GM21723 (cell line): ENCODE measurements at regions not wholly inside any gene's neighbourhood (a gene's known extent, or its start where the extent isn't known, plus 50 kb on each side); places are given as distances from the start of the nearest gene placed in this dataset.
"Not testable (repeated sequence)": the region's sequence is repeated elsewhere in the genome, so short reads cannot be mapped to it uniquely, and the experiment has no call there.

Experiments used
- ATAC-seq: cut with Tn5 transposase; IDR thresholded peaks from one replicate; pipeline ENCODE4 v1.9.1; 2021; ENCODE audit warnings: mild to moderate bottlenecking, moderate library complexity; ENCODE audit not compliant: unreplicated experiment

DNA sequence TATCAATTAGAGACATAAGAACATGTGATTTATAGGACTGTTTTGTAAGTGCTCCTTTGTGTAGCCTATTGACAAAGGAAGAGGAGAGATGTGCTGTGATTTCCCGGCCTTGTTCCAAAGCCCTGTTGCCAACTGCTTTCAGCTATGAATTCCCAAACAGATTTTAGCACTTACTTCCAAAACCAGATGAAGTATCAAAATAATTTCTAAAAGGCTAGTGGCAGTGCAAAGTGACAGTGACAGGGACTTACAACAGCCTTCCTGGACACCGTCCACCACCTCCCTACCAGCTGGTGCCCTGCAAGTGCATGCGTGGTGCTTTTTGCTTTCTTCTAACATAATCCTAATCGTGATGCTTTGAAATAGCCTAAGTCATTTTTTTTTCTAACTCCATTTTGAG is 254.1 kb upstream of the ACTBL2 start:
- ATAC-seq: no peak

DNA sequence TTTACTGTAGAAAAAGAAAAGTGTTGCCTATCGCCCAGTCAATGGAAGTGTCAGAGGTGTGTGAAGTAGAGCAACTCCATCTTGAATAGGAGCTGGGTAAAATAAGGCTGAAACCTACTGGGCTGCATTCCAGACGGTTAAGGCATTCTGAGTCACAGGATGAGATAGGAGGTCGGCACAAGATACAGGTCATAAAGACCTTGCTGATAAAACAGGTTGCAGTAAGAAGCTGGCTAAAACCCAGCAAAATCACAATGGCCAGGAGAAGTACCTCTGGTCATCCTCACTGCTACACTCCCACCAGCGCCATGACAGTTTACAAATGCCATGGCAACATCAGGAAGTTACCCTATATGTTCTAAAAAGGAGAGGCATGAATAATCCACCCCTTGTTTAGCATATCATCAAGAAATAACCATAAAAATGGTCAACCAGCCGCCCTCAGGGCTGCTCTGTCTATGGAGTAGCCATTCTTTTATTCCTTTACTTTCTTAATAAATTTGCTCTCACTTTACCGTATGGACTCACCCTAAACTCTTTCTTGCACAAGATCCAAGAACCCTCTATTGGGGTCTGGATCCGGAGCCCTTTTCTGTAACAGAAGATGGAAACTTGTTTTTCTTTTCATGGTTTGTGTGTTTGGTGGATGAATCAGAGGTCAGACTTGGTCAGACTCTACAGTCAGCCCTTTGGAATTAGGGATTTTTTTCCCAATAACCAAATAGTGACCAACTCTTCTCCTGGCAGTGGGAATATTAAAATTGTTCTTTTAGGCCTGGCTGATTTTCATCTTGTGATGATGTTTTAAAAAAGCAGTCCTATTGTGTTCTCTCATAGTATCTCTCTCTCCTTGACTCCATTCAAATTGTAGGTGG is 252.9 kb upstream of the ACTBL2 start:
- ATAC-seq: not testable (repeated sequence)

DNA sequence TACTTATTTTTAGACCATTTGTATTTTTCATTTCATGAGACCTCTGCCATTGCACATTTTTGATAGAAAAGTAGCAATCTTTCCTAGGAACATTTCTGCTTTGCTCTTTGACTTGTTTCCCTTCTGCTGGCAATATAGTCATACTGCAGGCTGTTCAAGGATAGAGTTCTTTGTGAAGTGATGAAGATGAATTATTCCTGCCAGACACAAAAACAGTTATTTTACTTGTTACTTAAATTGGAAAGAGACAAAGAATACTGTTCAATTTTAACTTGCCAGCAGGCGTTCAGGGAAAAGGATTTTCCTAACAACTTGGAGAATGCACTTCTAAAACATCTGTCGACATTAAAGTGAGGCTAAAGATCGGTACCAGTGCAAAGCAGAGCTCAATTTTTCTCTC is 251.7 kb upstream of the ACTBL2 start:
- no peak for ATAC-seq

DNA sequence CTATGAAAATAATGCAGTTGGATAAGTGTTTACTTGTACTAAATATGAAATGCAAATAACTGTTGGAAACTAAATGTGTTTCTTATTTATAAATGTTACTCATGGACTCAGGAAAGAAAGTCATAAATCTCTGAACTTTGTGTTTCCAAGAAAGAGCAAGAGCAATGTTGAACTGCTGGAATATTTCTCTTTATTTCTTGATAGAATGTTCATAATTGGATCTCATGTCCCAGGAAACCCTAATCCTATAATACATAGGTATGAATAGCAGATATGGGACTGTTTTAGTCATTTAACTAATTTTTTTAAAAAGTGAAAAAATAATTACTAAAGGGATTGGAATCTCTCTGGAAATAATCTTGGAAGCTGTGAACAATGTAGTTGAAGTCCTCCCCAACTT is 245.0 kb upstream of the ACTBL2 start:
- no peak for ATAC-seq

DNA sequence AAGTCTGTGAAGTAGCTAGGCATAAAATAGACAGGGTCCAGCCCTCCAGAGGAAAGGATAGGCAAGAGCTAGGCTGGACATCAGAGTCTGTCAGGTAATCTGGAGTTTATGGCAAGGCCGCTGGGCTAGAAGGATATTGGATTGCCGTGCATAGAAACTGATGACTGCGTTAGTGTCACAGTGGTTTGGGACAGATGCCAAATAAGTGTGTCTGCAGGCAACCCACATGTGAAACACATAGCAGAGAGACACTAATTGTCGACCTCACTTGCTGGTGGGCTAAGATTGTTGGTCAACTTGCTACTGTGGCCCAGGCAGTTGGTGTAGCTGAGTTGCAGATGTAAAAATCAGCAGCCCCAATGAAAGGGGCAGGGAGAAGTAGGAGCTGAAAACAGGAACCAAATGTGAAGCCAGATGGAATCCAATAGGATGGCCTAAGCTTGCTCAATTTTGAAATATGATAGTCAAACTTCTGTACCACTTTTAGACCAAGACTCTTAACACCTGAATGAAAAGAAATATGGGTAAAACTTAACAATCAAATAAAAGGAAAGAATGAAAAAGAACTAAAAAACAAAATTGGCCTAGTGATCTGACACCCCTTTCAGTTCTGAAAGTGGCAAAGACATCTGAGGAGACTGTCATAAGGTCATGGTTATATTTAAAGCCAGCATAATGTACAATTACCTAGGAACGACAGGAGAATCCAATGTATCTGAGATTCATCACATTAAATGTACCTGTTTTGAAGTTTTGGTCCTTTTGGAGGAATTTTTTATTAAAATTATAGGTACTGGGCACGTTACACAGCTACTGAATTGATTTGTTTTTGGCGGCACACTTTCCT is 243.3 kb upstream of the ACTBL2 start:
- ATAC-seq: no peak

DNA sequence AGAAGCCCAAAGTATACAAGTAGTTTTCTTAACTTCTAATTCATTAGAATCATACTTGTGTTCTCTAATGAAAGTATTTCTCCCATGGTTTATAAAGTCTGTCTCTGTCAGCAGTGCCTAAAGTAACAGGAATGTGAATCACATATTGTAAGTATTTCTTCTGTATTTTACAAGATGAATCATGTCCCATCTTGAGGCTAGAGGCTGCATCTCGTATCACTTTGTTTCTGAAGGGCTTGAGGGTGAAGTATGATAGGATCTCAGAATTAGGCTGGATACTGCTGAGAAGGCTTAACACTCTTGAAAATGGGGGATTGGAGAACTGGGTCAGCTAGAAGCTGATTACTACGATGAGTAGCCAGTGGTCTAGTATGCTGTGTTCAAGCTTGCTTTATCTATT is 242.2 kb upstream of the ACTBL2 start:
- no peak for ATAC-seq

DNA sequence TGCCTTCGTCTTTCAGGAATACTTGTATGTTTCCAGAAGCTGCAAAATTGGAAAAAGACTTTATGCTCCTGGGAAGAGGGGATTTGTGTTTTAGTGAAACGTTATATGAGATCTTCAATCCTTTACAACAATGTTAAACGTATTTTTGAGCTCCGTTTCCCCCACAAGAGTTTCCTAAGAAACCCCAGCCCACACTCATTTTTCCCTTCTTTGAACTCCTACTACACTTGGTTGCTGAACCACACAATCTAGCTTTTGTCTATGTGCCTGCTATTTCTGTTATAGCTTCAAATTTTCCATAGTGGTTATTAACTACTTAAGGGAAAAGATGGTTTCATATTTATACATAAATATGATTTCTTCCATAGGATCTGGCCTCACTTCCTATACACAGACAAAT is 238.6 kb upstream of the ACTBL2 start:
- no peak for ATAC-seq

DNA sequence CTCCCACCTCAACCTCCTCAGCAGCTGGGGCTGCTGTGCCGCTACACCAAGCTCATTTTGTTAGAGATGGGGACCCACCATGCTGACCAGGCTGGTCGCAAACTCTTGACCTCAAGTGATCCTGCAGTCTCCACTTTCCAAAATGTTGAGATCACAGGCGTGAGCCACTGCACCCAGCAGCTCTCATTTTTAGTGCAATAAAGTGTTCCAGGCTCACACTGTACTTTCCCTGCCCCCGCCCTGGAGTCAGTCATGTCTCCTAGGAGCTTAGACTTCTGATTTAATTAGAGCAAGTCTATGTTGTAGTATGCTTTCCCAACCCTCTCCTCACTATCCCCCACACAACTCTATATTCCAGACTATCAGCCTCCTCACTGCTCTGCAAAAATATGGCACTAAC is 238.0 kb upstream of the ACTBL2 start:
- no peak for ATAC-seq

DNA sequence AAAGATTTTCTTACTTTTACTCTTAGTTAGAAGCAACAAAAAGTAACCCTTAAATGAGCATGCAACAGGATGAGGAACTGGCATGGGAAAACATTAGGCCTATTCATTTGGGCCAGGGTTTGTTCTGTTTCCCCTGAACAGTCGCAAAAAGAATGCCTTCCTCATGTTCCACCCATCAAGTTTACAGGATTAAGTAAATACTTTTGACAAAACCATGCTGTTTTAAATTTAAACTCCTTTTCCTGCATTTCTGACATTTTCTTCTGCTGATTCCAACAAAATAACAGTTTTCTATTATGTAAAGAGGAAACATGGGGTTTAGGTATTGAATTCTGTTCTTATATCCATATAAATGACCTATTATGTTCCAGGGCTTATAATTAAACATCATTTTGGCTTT is 236.6 kb upstream of the ACTBL2 start:
- ATAC-seq: no peak

DNA sequence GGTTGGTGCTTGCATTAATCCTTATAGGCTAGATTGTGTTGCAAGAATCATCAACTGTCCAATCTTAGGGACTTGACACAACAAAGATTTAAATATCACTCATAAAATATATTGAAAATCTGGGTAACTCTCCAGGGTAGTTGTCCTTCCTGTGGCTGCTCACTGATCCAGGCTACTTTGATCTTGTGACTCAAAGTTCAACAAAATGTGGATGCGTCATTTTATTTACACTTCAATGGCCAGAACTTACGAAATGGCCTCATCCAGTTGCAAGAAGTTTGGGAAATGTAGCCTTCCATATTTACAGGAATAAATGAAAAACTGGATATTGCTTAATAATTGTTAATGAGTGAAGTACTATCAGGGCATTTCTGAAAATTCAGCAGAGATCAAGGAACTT is 235.5 kb upstream of the ACTBL2 start:
- no peak for ATAC-seq

DNA sequence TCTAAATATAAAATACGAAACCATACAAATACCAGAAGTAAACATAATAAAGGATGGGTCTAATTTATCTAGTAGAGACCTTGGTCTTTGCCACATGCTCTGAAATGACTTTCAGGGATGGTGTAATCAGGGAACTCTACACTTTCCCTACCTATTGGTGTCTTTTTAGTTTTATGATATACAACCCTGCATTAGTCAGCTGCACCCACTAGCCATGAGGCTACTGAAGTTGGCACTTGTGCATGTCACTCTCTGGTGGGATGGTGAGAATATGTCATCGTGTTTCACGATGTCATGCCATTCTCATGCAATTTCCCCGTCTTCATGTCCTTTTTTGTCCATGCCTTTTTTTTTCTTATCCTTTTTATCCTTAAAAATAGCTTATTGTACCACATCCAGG is 234.9 kb upstream of the ACTBL2 start:
- ATAC-seq: no peak

DNA sequence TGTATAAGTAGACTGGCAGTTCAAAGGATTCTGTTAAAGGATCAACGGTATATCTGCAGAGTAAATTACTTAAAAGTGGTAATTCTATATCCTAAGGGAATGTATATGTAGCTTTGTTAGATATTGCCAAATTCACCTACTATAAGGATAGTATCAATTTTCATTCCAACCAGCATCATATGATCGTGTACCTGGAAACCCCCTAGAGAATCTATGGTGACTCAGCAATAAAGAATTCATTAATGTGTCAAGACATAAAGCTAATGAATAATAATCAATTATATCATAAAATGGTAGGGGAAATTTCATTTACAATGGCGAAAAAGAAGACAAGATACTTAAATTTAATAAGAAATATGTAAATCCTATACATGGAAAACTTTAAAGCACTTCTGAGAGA is 234.1 kb upstream of the ACTBL2 start:
- ATAC-seq: no peak

DNA sequence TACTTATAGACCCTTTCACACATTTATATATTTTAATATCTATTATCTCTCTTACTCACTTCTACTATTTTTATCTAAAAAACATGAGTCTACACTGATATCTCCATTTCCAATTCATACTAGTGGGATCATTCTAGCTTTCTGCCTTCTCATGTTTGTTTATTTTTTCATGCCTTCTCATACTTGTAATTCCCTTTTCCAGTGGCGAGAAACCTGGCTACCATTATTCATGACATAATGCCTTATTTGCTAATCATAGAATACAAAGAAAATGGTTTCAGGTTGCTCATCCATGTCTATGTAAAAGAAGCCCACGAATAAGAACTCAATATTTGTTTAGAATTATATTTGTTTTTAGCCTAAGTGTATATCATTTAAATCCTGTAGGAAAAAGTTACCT is 232.7 kb upstream of the ACTBL2 start:
- no peak for ATAC-seq

DNA sequence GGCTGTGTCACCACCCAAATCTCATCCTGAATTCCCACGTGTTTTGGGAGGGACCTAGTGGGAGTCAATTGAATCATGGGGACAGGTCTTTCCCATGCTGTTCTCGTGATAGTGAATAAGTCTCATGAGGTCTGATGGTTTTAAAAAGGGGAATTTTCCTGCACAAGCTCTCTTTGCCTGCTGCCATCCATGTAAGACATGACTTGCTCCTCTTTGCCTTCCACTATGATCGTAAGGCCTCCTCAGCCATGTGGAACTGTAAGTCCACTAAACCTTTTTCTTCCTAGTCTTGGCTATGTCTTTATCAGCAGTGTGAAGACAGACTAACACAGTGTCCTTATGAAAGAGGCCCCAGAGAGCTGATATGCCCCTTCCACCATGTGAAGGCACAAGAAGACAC is 230.9 kb upstream of the ACTBL2 start:
- not testable (repeated sequence) for ATAC-seq

DNA sequence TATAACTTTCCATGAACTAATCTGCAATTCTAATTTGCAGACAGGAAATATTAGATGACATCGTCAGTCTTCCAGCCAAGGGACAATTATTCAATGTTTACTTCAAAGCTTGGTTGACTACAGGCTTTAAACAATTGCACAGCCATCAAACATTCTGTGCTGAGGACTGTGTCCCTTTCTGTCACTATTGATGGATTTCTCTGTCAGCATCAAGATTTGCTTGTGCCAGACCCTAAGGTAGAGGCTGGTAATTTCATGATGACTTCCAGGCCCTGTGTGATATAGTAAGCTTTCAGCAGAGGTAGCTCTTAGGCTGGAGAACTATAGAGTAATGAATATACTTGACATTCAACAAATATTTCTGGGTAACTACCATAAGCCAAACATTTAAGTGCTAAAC is 229.3 kb upstream of the ACTBL2 start:
- no peak for ATAC-seq

DNA sequence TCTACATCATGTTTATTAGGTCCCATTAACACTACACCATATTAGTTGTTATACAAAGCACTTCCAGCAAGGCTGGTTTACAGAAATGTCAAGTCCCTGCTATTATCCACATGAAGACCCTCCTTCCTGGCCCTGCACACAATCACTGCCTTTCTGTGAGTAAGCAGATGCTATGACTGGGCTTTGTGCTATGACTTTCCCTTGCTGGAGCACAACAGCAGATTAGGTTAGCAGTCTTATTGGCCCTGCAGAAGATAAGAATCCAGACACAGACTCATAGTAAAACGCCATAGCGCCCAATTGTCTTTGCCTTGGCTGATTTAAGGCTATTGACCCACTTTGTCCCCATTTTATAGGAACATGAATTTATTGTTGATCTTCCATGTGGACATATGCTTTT is 228.9 kb upstream of the ACTBL2 start:
- no peak for ATAC-seq

DNA sequence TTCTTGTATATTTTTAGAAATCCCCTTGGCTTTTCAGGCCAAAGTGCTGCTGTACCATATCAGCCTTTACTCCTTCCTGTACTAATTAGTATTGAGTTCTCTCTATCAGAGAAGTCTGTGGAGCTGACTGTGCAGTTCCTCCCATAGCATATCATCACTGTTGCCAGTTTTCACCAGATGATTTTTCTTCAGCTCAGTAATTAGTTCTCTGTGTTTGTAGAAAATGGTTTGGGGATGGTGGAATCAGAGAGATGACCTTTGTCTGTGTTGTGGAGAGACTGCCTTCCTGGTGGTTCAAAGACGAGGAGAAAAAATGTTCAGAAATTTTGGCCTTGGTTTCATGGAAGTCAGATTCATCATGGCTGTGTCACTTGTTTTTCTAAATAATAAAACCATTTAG is 227.5 kb upstream of the ACTBL2 start:
- no peak for ATAC-seq

DNA sequence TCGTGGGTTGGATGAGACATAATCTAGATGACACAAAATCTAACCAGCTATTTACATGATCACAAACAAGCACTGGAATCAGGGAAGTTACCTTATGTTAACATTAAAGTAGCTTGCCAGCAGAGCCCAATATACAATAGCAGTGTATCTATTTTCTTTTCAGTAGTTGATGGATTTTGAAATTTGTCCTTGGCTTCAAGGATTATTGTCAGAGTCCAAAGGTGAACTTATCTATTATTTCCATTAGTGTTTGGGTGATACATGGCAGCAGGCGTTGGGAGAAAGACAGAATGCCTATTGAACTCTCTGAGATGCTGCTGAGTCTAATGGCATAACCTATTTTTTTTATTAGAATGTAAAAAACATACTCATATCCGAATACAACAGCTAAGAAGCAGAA is 223.2 kb upstream of the ACTBL2 start:
- ATAC-seq: no peak

DNA sequence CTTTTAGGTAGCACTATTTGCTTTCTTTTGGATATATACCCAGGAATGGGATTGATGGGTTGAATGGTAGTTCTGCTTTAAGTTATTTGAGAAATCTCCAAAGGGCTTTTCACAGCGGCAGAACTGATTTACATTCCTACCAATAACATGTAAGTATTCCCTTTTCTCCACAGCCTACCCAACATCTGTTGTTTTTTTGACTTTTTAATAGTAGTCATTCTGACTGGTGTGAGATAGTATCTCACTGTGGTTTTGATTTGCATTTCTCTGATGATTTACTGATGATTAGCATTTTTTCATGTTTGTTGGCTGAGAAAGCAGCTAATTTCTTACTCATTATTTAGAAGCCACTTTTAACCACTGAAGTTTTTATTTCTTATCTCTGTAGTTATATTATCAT is 221.1 kb upstream of the ACTBL2 start:
- no peak for ATAC-seq

DNA sequence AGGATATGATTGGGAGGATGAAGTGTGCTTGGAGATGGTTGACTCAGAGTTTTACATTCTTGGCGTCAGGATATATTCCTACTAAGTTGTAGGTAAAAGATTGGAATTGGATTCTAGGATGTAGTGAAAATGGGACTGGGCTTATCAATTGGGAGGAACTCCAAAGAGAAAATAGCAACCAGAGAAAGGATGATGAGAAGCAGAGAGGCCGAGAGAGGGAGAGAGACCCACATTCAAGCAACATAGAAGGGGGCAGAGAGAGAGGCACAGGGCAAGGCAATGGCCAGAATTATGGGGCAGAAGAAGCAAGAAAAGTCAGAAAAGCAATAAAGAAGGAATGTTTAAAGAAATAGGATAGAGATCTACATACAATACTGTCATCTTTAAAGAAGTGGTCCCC is 217.9 kb upstream of the ACTBL2 start:
- ATAC-seq: no peak

DNA sequence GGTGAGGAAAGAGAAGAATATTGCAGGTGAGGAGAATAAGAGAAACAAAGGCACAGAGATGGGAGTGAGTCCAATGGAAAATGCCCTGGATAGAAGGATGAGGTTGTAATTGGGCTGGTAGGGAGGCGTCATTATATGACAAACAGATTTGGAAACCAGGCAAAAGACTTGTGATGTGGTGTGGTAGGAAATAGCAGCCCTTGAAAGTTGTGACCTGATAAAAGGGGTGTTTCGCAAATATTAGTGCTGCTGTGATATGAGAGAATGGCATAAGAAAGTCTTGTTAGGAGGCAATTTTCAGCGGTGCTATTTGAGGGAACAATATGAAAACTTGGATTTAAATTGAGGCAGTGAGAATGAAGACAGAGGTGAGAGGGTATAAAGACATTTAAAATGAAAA is 217.5 kb upstream of the ACTBL2 start:
- ATAC-seq: no peak

DNA sequence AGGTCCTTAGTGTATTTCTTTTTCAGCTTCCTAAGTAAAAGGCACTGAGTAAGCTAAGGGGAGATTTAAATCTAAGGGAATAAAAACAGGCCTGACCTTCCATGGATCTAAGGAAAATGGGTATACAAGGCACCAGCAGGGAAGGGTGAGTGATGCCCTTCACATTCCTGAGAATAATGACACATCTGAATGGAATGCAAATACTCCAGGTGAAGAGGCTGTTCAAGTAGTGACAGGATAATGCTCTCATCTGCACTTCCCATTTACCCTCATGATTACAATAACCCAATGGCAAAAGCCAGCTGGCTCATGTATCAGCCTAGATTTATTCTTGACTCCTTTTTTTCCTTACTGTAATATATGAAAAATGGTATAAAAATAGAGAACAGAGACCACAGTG is 216.2 kb upstream of the ACTBL2 start:
- ATAC-seq: no peak
